ENCODE measurements at regions not wholly inside any gene's neighbourhood (a gene's known extent, or its start where the extent isn't known, plus 50 kb on each side); places are given as distances from the start of the nearest gene placed in this dataset.

DNA sequence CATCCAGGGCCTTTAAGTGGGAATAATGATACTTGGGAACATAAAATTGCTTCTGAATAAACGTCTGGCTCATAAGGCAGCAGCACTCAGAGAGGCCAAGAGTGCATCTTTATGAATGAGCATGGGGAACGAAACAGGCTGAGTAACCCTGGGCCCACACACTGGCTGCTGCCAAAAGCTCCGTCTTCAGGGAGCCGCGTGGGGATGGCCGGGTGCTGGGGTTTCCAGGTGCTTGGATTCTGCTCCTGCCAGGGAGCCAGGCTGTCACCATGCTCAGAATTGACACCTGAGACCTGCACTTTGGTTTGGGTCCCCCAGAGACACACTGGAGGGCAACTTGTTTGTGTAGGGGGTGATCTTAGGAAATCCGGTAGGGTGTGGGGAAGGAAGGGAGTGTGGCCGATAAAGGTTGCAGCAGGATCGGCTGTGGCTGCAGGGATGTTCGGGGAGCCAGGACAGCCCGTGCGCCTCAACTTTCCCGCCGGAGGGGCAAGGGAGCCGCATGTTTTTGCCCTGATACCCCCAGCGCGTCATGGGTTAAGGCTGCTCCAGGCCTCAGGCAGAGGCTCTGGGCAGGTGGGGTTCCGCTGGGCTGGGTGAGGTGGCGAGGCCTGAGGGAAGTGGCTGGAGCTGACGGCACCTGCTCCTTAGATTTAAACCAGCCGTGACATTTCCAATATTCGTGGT is 101.8 kb downstream of the YTHDF1 start:
- H3K9me3 ChIP-seq = peaks cover 14% of the 10 kb centered on the region
- TF ChIP-seq MAZ (IDR thresholded peaks at IDR 0.05; ENCODE audit: borderline replicate concordance, low read depth, low read length) = no peak
- no peak for TF ChIP-seq KDM1A (IDR thresholded peaks at IDR 0.05; ENCODE audit: low read depth)
- TF ChIP-seq CBX2 (IDR thresholded peaks at IDR 0.05; ENCODE audit: borderline replicate concordance, low read depth) = no peak
- no peak for TF ChIP-seq CEBPB (IDR thresholded peaks at IDR 0.05)
- no peak for TF ChIP-seq TP53 (CRISPR knock-in tag; IDR thresholded peaks at IDR 0.05)
- no peak for TF ChIP-seq FOSL2 (IDR thresholded peaks at IDR 0.05)
- TF ChIP-seq FOSL2 (CRISPR knock-in tag; IDR thresholded peaks at IDR 0.05) = no peak
- TF ChIP-seq NR3C1 (IDR thresholded peaks at IDR 0.05) = no peak
- TF ChIP-seq NFE2L2 (conservative IDR thresholded peaks at IDR 0.05; ENCODE audit: low read length) = no peak
- TF ChIP-seq ZFP36 (IDR thresholded peaks at IDR 0.05; ENCODE audit: borderline replicate concordance, partially characterized antibody) = no peak
- no peak for TF ChIP-seq EP300 (IDR thresholded peaks at IDR 0.05)
- no peak for TF ChIP-seq HDAC2 (IDR thresholded peaks at IDR 0.05)
- no peak for TF ChIP-seq GATA3 (IDR thresholded peaks at IDR 0.05; ENCODE audit: borderline replicate concordance)
- no peak for TF ChIP-seq CBX8 (IDR thresholded peaks at IDR 0.05)
- TF ChIP-seq, protein P1, sequence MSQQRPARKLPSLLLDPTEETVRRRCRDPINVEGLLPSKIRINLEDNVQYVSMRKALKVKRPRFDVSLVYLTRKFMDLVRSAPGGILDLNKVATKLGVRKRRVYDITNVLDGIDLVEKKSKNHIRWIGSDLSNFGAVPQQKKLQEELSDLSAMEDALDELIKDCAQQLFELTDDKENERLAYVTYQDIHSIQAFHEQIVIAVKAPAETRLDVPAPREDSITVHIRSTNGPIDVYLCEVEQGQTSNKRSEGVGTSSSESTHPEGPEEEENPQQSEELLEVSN (IDR thresholded peaks at IDR 0.05; ENCODE audit: borderline replicate concordance, low read depth) = no peak
- no peak for TF ChIP-seq SREBF2 (IDR thresholded peaks at IDR 0.05)
- no peak for TF ChIP-seq NPAS2 (CRISPR knock-in tag; IDR thresholded peaks at IDR 0.05; ENCODE audit: borderline replicate concordance)
- TF ChIP-seq, protein P2, sequence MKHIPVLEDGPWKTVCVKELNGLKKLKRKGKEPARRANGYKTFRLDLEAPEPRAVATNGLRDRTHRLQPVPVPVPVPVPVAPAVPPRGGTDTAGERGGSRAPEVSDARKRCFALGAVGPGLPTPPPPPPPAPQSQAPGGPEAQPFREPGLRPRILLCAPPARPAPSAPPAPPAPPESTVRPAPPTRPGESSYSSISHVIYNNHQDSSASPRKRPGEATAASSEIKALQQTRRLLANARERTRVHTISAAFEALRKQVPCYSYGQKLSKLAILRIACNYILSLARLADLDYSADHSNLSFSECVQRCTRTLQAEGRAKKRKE (CRISPR knock-in tag; IDR thresholded peaks at IDR 0.05; ENCODE audit: low read depth) = no peak
- no peak for TF ChIP-seq JUN (IDR thresholded peaks at IDR 0.05)
- no peak for TF ChIP-seq EHF (CRISPR knock-in tag; IDR thresholded peaks at IDR 0.05)
- TF ChIP-seq MAFK (IDR thresholded peaks at IDR 0.05; ENCODE audit: partially characterized antibody) = no peak
- H3K4me1 ChIP-seq = no peaks in the 10 kb centered on the region
- CTCF ChIA-PET = no interaction called here
- ATAC-seq = no peak
- FAIRE-seq = no peak
- no peak for DNase-seq (ENCODE audit: low read depth in 1 of 2, low spot score in 1 of 2)
- WGBS (ENCODE audit: missing lambda C conversion rate) = 21% methylated on average over 18 of the region's 22 CpGs
- POLR2A ChIA-PET = no interaction called here
- no peak overlapping the region for H3K27ac ChIP-seq
- no peak overlapping the region for H3K4me3 ChIP-seq
- H3K4me2 ChIP-seq = no peak overlapping the region

DNA sequence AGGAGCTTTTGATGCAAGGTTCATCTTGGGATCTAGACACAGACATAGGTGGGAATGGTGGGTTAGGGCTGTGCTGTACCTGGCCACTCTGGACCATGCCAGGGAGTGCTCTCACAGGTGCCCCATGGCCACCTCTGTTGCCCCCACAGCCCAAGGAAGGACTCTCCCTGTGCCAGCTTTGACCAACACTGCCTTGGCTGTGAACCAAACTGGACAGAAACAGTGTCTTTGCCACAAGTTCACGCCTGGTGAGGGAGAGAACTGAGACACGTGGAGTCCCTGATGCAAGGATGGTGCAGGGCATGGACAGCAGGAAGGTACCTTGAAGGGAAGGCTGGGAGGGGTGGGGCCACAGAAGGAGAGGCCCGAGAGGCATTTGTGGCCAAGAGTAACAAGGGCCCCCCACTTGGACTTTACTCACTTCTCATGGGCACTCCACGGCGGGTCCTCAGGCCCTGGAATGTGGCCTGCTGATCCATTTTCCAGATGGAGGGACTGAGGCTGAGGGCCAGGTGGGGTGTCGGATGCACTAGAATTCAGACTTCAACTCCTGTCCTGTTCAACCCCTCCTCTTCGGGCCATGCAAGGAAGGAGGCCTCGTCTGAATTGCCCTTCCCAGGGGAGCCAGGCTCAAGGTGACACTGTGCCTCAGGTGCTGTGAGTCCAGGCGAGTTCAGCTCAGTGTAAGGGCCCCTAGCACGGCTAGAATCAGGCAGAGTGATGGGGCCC is 103.3 kb downstream of the YTHDF1 start:
- ATAC-seq (no peak), DNase-seq (ENCODE audit: low read depth in 1 of 2, low spot score in 1 of 2) (no peak), FAIRE-seq (no peak)
- ChIA-PET POLR2A (interaction anchor here (0.6 kb wide), 1 partner anchor 205 kb away, joined by 3 read pairs; no protein-coding TSS in a partner anchor), CTCF (no interaction called here)
- Histone ChIP-seq H3K4me2 (no peak overlapping the region), H3K4me3 (no peak overlapping the region), H3K9me3 (peaks cover 14% of the 10 kb centered on the region), H3K27ac (no peak overlapping the region), H3K4me1 (no peaks in the 10 kb centered on the region)
- TF ChIP-seq SMC3 (IDR thresholded peaks at IDR 0.05) (no peak), CEBPB (IDR thresholded peaks at IDR 0.05) (no peak), POLR2A (IDR thresholded peaks at IDR 0.05; ENCODE audit: low read length) (no peak), MAZ (IDR thresholded peaks at IDR 0.05; ENCODE audit: borderline replicate concordance, low read depth, low read length) (no peak), ESRRA (IDR thresholded peaks at IDR 0.05; ENCODE audit: borderline replicate concordance, low read length) (no peak)
- 10% methylated on average over 10 of the region's 10 CpGs for WGBS (ENCODE audit: missing lambda C conversion rate)

- Histone ChIP-seq H3K4me2 (no peak overlapping the region), H3K4me1 (0 out of 3 replicates have a peak, but pooled peaks cover 5% of the 10 kb centered on the region), H3K4me3 (no peak overlapping the region), H3K27ac (no peak overlapping the region), H3K9me3 (peaks cover 14% of the 10 kb centered on the region)
- WGBS (ENCODE audit: missing lambda C conversion rate) = 63% methylated on average over 9 of the region's 9 CpGs
- ATAC-seq (no peak), DNase-seq (ENCODE audit: low read depth in 1 of 2, low spot score in 1 of 2) (no peak), FAIRE-seq (no peak)
- no peak for TF ChIP-seq ZC3H11A (IDR thresholded peaks at IDR 0.05)
- ChIA-PET POLR2A (no interaction called here), CTCF (interaction anchor here (0.9 kb wide), 1 partner anchor 13 kb away, joined by 3 read pairs; no protein-coding TSS in a partner anchor)
Observed at GRCh38 chr20:63108247-63108646, 101.5 kb upstream of the BHLHE23 start.
